Heart right ventricle (tissue), 16 donors: ENCODE measurements at regions not wholly inside any gene's neighbourhood (a gene's known extent, or its start where the extent isn't known, plus 50 kb on each side); places are given as distances from the start of the nearest gene placed in this dataset.
A peak's percentile ranks its signal among the peaks of the same experiment; 100 is the strongest.

Experiments
- ATAC-seq, 8 donors: fragments of 200-7000 bp; cut with Tn5 transposase; one replicate each; pipeline ENCODE4 v1.9.1; 2020; ENCODE audit warnings: mild to moderate bottlenecking in 8 of 8, moderate library complexity in 8 of 8, moderate number of reproducible peaks in 1 of 8
- DNase-seq, 2 donors: peaks; one replicate each; pipeline ENCODE4 v3.0.0-alpha.2; 2020
- H3K27ac ChIP-seq, 10 donors: fragments of 200-600 bp; sonication (generic) in 2 of 10; one replicate each; pipeline versions ENCODE4 v1.5.0 to v1.8.0; 2020 to 2022; ENCODE audit warnings: mild to moderate bottlenecking in 3 of 10
- H3K27me3 ChIP-seq, 7 donors: fragments of 200-600 bp; one replicate each; pipeline ENCODE4 v1.8.0; 2021 to 2022; ENCODE audit warnings: mild to moderate bottlenecking in 2 of 7
- H3K36me3 ChIP-seq, 9 donors: fragments of 200-600 bp; sonication (generic) in 1 of 9; one replicate each; pipeline versions ENCODE4 v1.5.0 to v1.8.0; 2020 to 2022; ENCODE audit warnings: mild to moderate bottlenecking in 2 of 9
- H3K4me1 ChIP-seq, 9 donors: fragments of 200-600 bp; sonication (generic) in 1 of 9; one replicate each; pipeline versions ENCODE4 v1.5.0 to v1.8.0; 2020 to 2022; ENCODE audit warnings: mild to moderate bottlenecking in 4 of 9
- H3K4me3 ChIP-seq, 10 donors: fragments of 200-600 bp; sonication (generic) in 2 of 10; one replicate each; pipeline versions ENCODE4 v1.5.0 to v1.8.0; 2020 to 2022; ENCODE audit warnings: mild to moderate bottlenecking in 7 of 10, moderate library complexity in 2 of 10
- H3K9me3 ChIP-seq, 11 donors: fragments of 200-600 bp in 10 of 11; sonication (generic) in 2 of 11; one replicate each; pipeline versions ENCODE4 v1.5.0 to v1.8.0; 2013 to 2022; ENCODE audit warnings: mild to moderate bottlenecking in 2 of 11, control low read depth in 1 of 11, moderate library complexity in 1 of 11
- WGBS, 2 donors: extraction: QIAGEN DNeasy Blood & Tissue Kit; methylation state at CpG; one replicate each; pipeline ENCODE4 v1.1.7; 2013; ENCODE audit warnings: inconsistent platforms in 1 of 2; 5-methylcytosine and 5-hydroxymethylcytosine counted together
- intact Hi-C, 10 donors: fragments of 100-400 bp; cut with DNase I; formaldehyde crosslinking; loops; one replicate each; pipeline versions ENCODE4 v1.11.1 to v1.14.2; 2022
- TF ChIP-seq, protein P1 (sequence below), 9 donors: fragments of 200-600 bp; sonication (generic) in 2 of 9; IDR thresholded peaks; one replicate each; pipeline versions ENCODE4 v1.5.0 to v1.8.0; 2021 to 2022; ENCODE audit warnings: antibody characterized with exemption in 9 of 9, mild to moderate bottlenecking in 5 of 9, moderate library complexity in 1 of 9
- donor health status: Arrhythmogenic right ventricular cardiomyopathy.
- donor health status: ischemic (EF 13 %, LVEDD 7.1; RV severe dilation, severe dysfunction).
- donor health status: healthy with polysubstance abuse.
- donor health status: DM: no; HTN: yes; CAD: no.
- donor health status: DM: no; HTN: no; CAD: no.
- donor health status: ischemic (EF 25% LVEDD 6.9; RV normal size, moderate dysfunction).
- donor health status: ischemic (EF 25% LVEDD 5.7; RV mildly dilated, moderate dysfunction).
- donor health status: healthy.
- donor health status: DM: yes; HTN: yes; CAD: no.
- donor health status: Ischemic cardiomyopathy.
- donor health status: ischemic (EF 35%, LVEDD 5.7; RV mildly dilated, moderate dysfunction).
- donor health status: nonischemic (EF 11% LVEDD 7.7; RV severe dilation, severe dysfunction).
- donor health status: DM: yes; HTN: yes; CAD: no.
- donor health status: PGD.
- donor health status: ischemic (EF 29% LVEDD 5.4; RV normal size, mild dysfunction).
- donor health status: nonischemic (EF 23%, LVEDD 6.1; RV moderate dilation, normal function).

DNA sequence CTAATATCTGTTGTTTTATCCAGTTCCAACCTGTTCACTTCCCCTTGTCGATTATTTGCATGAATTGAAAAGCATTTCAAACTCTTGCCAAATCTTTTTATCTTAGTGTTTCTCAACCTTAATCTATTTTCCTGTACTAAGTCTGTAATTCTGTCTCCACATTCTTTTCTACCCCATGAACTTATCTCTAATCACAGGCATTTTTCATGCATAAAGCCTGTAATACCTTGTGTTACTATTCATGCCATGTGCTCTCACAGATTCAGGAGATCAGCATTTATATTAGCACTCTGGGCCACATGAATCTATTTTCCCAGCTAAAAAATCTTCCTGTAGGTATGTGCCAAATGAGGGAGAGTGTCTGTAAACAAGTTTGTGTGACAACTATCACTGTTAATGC is 1360.9 kb downstream of the STIM2 start:
- 44 to 49% methylated on average over 1 of the region's 1 CpG for WGBS, 2 donors
- no peak overlapping the region for H3K4me3 ChIP-seq
- ATAC-seq, result no peak

DNA sequence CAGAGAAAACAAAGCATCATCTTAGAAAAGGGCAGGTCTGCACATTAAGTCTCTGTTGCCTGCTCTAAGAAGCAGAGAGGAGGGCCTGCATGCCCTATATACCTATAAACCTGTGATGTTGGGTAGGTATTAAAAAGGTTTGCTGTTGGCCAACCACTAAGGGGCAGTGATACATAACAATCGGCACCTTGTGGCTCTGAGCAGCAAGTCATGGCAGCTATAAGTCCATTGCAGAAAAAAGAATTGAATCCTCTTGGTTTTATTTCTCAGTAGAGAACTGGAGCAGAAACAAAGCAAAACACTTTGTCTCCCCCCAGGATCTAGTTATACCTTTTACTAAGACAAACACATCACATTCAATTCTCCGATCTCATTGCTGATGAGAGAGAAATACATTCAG is 1364.4 kb downstream of the STIM2 start:
- no peak overlapping the region for H3K27ac ChIP-seq
- WGBS, 2 donors, result 75 to 77% methylated on average over 2 of the region's 2 CpGs
- TF ChIP-seq, protein P1, sequence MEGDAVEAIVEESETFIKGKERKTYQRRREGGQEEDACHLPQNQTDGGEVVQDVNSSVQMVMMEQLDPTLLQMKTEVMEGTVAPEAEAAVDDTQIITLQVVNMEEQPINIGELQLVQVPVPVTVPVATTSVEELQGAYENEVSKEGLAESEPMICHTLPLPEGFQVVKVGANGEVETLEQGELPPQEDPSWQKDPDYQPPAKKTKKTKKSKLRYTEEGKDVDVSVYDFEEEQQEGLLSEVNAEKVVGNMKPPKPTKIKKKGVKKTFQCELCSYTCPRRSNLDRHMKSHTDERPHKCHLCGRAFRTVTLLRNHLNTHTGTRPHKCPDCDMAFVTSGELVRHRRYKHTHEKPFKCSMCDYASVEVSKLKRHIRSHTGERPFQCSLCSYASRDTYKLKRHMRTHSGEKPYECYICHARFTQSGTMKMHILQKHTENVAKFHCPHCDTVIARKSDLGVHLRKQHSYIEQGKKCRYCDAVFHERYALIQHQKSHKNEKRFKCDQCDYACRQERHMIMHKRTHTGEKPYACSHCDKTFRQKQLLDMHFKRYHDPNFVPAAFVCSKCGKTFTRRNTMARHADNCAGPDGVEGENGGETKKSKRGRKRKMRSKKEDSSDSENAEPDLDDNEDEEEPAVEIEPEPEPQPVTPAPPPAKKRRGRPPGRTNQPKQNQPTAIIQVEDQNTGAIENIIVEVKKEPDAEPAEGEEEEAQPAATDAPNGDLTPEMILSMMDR (IDR thresholded peaks at IDR 0.05), result peak in 1 of 9 donors; percentile 15
- DNase-seq, result no peak
- no peaks in the 10 kb centered on the region for H3K9me3 ChIP-seq
- no peak for ATAC-seq
- no peaks in the 10 kb centered on the region for H3K27me3 ChIP-seq
- H3K4me1 ChIP-seq, result no peaks in the 10 kb centered on the region
- intact Hi-C loops, result no loop called here
- H3K4me3 ChIP-seq, result no peak overlapping the region
- H3K36me3 ChIP-seq, result no peaks in the 10 kb centered on the region

More for the DNA sequence above, 1360.9 kb downstream of the STIM2 start:
- intact Hi-C loops, result no loop called here
- Histone ChIP-seq H3K4me1 (no peaks in the 10 kb centered on the region), H3K27ac (no peak overlapping the region), H3K36me3 (no peaks in the 10 kb centered on the region), H3K9me3 (no peaks in the 10 kb centered on the region), H3K27me3 (no peaks in the 10 kb centered on the region)
- DNase-seq, result no peak
- TF ChIP-seq, protein P1 (IDR thresholded peaks at IDR 0.05), result no peak

DNA sequence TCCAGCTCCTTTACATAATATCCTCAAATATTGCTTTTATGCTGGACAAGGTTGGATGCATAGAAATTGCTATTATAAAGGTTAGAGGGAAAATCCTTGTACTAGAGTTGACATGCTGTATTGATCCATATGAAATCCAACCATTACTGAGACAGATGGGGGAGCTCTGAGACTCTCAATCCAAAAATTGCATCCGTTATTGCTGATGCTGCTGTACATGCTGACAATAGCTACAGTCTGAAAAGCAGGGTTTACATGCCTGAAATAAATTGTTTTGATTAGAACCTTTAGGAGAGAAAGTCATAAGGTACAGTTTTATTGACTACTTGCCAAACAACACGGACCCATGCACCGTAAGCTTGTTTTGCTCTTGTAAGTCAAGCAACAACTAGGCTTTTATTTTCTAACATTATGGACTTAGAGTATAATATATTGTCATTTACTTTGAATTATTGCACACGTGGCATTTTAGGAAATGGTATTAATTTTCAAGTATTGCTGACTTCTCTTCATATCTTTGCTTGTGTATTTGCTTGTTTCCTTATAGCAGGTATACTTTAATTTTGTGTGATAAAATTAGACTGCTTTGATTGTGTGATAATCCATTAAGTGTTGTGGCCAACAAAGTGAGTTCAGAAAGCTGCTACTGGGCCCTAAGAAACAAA is 1365.2 kb downstream of the STIM2 start:
- intact Hi-C loops, result no loop called here
- TF ChIP-seq, protein P1 (IDR thresholded peaks at IDR 0.05), result no peak

DNA sequence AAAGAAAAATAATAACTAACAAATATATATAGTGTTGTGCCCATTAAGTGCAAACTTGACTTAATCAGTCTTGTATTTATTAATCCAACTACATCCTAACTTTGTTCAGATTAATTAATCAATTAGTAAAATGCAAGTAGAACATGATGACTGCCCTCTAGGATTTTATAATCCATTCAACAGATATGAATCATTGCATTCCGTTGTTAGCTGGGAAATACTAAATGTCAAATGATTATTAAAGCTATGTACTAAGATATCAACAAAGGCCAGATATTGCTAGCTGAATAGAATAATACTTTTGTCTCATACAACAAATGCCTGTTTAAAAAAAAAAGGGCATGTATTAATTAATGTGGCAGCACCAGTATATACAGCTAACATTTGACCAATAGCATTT is 1366.3 kb downstream of the STIM2 start:
- Histone ChIP-seq H3K27ac (no peak overlapping the region), H3K4me3 (no peak overlapping the region), H3K36me3 (no peaks in the 10 kb centered on the region), H3K27me3 (no peaks in the 10 kb centered on the region), H3K4me1 (no peaks in the 10 kb centered on the region), H3K9me3 (no peaks in the 10 kb centered on the region)
- intact Hi-C loops, result no loop called here
- 26 to 58% methylated on average over 1 of the region's 1 CpG for WGBS, 2 donors
- TF ChIP-seq, protein P1 (IDR thresholded peaks at IDR 0.05), result no peak
- DNase-seq (no peak), ATAC-seq (no peak)

More for the DNA sequence above, 1365.2 kb downstream of the STIM2 start:
- Histone ChIP-seq H3K27me3 (no peaks in the 10 kb centered on the region), H3K36me3 (no peaks in the 10 kb centered on the region), H3K9me3 (no peaks in the 10 kb centered on the region), H3K4me1 (no peaks in the 10 kb centered on the region), H3K27ac (no peak overlapping the region), H3K4me3 (no peak overlapping the region)
- ATAC-seq (no peak), DNase-seq (no peak)
- WGBS, 2 donors, result 54 to 68% methylated on average over 4 of the region's 4 CpGs
